ENCODE measurements at regions not wholly inside any gene's neighbourhood (a gene's known extent, or its start where the extent isn't known, plus 50 kb on each side); places are given as distances from the start of the nearest gene placed in this dataset.

GRCh38 chr3:184443831-184444230, 64.0 kb downstream of the CHRD start:
- TF ChIP-seq POLR2A (IDR thresholded peaks at IDR 0.05; ENCODE audit: borderline replicate concordance, extremely low read depth, insufficient read depth, insufficient read length), result no peak
- TF ChIP-seq, protein P1, sequence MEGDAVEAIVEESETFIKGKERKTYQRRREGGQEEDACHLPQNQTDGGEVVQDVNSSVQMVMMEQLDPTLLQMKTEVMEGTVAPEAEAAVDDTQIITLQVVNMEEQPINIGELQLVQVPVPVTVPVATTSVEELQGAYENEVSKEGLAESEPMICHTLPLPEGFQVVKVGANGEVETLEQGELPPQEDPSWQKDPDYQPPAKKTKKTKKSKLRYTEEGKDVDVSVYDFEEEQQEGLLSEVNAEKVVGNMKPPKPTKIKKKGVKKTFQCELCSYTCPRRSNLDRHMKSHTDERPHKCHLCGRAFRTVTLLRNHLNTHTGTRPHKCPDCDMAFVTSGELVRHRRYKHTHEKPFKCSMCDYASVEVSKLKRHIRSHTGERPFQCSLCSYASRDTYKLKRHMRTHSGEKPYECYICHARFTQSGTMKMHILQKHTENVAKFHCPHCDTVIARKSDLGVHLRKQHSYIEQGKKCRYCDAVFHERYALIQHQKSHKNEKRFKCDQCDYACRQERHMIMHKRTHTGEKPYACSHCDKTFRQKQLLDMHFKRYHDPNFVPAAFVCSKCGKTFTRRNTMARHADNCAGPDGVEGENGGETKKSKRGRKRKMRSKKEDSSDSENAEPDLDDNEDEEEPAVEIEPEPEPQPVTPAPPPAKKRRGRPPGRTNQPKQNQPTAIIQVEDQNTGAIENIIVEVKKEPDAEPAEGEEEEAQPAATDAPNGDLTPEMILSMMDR (IDR thresholded peaks at IDR 0.05 in 2 of 3, conservative IDR thresholded peaks at IDR 0.05 in 1 of 3; ENCODE audit: borderline replicate concordance in 1 of 3, insufficient read depth in 1 of 3, low read depth in 2 of 3, low read length in 2 of 3), result no peak
- TF ChIP-seq POLR2AphosphoS5 (IDR thresholded peaks at IDR 0.05; ENCODE audit: low read depth, low read length), result no peak
- no peak for TF ChIP-seq SIN3A (IDR thresholded peaks at IDR 0.05; ENCODE audit: low read depth)
- TF ChIP-seq SRF (IDR thresholded peaks at IDR 0.05; ENCODE audit: low read depth), result no peak
- TF ChIP-seq CEBPB (IDR thresholded peaks at IDR 0.05; ENCODE audit: low read depth), result no peak
- TF ChIP-seq ZFX (IDR thresholded peaks at IDR 0.05), result no peak
